HG03196 (cell line): ENCODE measurements at regions not wholly inside any gene's neighbourhood (a gene's known extent, or its start where the extent isn't known, plus 50 kb on each side); places are given as distances from the start of the nearest gene placed in this dataset.
"Not testable (repeated sequence)": the region's sequence is repeated elsewhere in the genome, so short reads cannot be mapped to it uniquely, and the experiment has no call there.

ENCODE experiments used
- ATAC-seq: cut with Tn5 transposase; IDR thresholded peaks from one replicate; pipeline ENCODE4 v1.9.1; 2021; ENCODE audit not compliant: unreplicated experiment

DNA sequence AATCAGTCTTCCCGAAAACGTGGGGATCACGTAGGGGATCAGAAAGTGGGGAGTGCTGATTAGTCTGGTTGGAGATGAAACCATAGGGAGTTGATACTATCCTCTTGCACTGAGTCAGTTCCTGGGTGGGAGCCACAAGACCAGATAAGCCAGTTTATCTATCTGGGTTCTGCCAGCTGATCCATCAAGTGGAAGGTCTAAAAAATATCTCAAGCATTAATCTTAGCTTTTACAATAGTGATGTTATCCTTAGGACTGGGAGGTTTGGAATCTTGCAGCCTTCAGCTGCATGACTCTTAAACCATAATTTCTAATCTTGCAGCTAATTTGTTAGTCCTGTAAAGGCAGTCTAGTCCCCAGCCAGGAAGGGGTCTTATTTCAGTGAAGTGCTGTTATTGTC, 2474.2 kb downstream of the PCDH9 start:
- no peak for ATAC-seq

DNA sequence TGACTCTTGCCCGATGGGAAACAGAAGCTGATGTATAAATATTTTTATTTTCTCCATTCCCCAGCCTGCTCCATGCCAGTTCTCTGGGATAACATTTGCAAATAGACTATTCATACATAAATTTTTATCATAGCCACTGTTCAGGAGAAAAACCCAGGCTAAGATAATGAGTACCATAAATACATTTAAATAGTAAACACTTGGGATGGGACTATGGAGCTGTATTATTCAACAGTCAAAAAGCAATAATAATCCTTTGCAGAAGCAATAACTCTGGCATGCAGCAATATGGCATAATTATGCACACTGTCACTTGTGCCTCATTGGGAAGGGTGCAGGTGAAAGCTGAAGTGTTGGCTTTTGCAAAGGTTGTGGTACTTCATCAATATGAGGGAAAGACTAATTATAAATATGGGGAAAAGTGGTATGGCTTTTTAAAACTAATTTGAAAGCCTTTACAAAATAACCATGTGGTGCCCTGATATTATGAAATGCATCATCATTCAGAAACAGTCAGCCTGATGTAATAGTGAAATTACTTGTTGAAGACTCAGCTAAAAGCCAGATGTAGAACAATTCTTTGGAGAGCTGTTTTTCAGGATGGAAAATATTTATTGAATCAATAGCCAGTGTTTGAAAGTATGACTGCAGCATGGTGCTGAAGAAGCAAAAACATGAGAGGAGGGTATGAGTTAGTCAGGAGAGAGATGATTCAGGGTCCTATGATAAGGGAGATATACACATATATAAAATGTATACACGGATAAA, 2476.7 kb downstream of the PCDH9 start:
- no peak for ATAC-seq

DNA sequence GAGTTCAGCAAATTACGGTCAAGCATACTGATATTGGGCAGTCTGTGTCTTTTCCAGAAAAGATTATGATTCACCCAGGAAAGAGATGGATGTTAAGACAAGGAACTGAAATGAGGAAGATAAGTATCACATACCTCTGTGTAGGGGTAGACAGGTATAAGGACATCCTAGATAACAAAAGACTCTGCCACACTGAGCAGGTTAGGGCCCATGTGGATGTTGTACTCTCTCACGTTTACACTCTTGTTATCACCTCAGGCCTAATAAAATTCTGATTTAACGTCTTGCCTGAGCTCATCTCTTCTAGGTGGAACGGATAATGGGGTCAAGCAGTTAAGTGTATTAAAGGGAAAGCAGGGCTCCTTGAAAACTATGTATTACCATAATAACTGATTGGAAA, 2480.8 kb downstream of the PCDH9 start:
- no peak for ATAC-seq

DNA sequence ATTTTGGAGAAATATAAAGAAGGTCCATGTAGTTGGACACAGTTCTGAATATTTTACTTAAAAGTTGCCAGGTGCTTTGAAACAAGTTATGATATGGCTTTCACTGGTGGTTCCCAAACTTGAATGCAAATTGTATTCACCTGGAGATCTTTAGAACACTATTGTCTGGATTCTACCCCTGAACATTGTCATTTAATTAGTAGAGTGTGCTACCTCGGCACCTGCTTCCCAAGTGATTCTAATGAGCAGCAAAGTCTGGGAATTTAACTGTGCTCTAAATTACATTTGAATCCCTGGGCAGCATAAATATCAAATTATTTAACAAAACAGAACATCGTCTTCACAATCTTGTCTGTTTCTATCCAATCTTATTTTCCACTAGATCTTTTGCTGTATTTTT, 2483.3 kb downstream of the PCDH9 start:
- ATAC-seq, result no peak

- no peak for ATAC-seq
Measured at GRCh38 chr13:64740493-64740892, 2489.6 kb downstream of the PCDH9 start.

DNA sequence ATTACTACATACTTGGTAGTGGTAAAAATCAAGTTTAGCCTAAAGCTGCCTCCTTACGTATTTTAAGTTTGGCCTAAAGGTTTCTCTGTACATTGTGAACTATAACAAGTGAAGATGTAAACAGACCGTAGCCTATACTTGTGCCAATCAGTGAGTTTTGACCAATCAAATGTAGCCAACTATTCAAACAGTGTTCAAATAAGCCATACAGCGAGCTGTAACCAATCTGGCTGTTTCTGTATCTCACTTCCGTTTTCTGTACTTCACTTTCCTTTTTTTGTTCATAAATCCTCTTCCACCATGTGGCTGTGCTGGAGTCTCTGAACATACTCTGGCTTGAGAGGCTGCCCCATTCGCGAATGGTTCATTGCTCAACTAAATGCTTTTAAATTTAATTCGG, 2504.6 kb downstream of the PCDH9 start:
- ATAC-seq, result no peak

DNA sequence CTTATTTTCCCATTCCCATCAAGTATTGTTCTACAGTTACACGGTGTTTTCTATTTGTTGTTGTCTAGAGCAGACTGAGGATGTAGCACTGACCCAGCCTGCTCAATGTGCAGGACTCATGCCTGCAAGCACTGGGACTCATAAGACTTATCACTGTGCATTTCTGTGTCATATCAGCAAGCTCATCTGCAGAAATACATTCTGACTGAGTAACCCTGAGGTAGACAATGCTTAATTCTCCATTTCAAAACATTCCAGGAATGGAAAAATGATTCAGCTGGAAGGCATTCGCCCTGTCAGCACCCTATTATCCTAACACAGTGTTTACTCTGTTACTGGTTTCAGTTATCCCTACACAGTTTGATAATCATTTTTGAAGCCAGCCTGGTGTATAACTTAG, 2506.4 kb downstream of the PCDH9 start:
- no peak for ATAC-seq

GRCh38 chr13:64718116-64718515, 2512.0 kb downstream of the PCDH9 start:
- no peak for ATAC-seq

DNA sequence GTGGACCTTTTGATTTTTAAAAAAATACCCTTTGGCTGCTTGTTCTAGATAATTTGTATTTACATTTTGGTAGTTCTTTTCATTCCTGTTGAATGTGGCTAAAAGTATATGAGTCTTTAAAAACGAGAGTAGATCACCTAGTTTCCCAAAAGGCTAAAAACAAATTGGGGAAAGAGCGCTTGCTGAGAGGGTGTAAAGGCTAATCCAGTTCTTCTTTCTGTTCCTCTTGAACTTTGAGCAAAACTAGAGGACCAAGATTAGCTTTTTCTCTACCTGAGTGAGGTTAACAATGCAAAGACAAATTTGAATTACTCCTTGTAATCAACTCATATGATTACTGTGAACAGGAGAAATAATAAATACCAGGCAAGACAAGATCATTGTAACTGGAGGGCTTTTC, 2513.2 kb downstream of the PCDH9 start:
- ATAC-seq, result no peak

DNA sequence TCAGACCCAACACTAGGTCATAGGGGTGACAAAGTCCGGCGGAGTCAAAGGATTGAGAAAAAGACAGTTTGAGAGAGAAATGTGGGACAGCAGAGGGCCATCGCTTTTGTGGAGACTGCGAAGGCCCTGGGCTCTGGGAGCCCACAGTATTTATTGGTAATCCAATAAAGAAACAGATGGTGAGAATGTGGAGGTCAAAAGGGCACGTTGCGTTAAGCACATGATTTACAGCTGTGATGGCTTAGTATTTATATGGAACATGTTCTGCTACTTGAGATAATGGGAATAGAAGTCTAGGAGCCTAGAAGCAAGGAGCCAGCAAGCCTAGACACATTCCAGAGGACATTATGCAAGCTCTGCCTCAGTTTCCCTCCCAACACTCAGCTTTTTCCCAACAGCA, 2521.1 kb downstream of the PCDH9 start:
- ATAC-seq, result no peak

DNA sequence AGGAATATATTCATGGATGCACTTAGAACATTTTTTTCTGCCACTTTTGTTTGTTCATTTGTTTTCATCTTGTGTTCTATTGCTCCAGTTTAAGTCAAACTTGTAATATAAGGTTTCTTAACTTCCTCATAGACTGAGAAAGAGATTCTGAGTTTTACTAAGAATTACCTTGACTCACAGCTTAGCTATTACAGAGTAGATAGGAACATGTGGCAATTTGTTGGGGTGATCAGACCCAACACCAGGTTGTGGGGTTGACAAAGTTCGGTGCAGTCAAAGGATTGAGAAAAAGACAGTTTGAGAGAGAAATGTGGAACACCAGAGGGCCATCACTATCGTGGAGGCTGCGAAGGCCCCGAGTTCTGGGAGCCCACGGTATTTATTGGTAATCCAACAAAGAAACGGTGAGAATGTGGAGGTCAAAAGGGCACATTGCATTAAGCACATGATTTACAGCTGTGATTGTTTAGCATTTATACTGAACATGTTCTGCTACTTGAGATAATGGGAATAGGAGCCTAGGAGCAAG, 2526.0 kb downstream of the PCDH9 start:
- no peak for ATAC-seq

DNA sequence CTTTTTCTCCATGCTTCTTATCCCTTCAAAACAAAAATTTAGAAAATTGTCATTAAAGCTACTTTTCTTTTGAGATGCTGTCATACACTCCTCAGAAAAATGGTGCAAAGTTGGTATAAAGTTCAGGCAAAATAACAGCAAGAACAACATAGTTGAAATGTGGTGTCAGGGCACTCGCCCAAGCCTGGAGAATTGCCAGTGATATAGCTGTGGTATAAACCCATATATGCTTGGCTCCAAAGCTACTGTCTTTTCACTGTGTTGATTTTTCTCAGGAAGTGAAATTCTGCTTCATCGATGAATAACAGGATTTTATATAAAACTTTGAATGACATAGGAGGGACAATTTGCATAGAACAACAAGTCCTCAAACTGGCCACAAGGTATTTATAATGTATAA, 2532.9 kb downstream of the PCDH9 start:
- ATAC-seq, result no peak

DNA sequence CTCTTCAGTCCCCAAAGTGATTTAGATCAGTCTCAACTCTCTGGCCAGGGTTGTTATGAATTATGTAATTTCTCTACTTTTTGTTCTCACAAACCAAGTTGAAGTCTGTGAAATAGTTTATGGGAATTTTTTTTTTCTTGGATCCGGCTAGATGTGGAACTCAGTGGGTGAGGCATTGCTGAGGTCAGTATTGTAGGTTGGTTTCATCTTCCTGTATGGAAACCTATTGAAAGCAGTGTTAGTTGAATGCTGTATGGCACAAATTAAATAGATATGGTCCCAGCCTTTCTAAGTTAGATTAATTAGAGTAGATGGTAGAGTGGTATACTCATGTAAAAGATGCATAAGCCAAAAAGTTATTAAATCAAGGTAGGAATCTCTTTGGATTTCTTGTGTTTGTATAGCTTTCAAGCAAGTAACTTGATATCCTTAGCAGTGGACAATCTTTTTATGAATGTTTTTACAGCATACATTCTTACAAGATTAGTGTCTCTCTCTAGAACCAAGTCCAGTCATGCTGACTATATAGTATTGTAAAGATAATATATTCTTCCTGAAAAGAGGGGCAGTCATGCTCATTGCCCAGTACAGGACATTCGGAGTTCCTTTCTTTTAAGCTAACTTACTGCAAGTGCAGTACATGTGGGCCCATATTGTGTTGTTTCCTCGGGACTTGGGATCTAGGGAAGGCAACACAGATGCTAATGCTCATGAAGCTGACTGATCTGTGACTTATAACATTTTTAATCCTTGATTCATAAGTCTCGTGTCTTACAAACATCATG, 2541.1 kb downstream of the PCDH9 start:
- no peak for ATAC-seq

GRCh38 chr13:64686536-64686935, 2543.6 kb downstream of the PCDH9 start:
- ATAC-seq, result not testable (repeated sequence)

DNA sequence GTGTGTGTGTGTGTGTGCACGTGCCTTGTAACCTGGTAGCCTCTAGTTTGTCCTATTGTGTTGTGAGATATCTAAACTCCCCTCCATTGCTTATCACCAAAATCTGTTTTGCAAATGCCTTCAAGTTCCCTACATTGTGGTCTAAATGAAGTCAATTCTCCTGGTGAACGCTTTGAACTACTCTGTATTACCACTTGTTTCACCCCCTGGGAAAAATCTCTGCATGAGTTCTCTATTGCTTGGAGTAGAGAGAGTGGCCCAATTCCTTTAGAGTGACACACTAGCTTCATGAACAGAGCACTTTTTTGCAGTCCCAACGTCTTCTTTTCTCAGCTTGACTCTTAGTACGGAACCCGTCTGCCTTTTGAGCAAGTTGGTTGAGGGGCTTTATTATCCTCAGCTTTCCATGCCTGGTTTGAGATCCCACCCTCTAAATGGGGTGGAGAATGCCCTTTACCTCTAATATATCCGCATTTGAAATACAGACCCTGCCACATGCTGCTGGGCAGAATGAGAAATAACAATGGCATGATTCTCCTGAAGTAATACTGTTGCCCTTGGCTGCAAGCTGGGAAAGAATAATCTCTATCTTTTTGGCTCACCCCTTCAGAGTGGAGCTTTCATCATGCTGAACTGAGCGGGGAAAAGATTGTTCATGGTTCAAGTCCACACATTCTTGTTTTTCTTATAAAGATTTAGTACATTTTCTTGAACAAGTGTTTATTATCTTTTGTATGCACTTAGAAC, 2545.3 kb downstream of the PCDH9 start:
- ATAC-seq, result no peak

DNA sequence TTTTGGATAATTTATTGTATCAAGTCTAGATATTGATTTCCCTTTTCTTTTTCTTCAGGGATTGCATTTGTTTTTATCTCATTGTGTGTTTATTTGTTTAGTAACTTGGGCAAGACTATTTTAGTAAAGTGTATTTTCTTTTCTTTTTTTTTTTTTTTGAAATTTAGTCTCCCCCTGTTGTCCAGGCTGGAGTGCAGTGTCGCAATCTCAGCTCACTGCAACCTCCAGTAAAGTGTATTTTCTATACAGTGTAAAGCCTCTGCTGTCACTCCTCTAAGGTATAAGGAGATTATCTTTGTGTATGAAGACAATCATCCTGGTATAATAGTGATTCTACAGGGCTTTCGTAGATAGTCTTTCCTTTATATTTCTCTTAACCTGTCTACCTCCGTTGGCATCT, 2546.0 kb downstream of the PCDH9 start:
- no peak for ATAC-seq

GRCh38 chr13:64680739-64681138, 2549.4 kb downstream of the PCDH9 start:
- no peak for ATAC-seq

- ATAC-seq, result no peak
Measured at GRCh38 chr13:64675255-64675892, 2554.8 kb downstream of the PCDH9 start.

DNA sequence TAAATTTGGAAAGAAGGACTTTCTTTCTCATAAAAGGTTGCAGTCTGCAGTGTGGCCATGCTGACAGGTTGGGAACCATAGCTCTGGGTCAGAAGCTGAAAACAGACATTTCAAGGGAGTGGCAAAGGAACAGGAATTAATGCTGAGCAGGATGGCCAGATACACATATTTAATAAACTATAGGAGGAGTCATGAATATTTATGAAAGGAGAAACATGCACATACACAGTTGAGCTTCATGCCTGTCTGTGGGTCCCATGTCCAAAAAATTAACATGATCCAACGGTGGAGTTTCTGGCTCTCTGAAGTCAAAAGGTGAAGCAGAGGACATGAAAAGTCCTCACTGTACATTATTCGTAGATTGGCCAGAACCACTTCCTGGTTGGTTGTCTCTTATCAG, 2556.0 kb downstream of the PCDH9 start:
- no peak for ATAC-seq

DNA sequence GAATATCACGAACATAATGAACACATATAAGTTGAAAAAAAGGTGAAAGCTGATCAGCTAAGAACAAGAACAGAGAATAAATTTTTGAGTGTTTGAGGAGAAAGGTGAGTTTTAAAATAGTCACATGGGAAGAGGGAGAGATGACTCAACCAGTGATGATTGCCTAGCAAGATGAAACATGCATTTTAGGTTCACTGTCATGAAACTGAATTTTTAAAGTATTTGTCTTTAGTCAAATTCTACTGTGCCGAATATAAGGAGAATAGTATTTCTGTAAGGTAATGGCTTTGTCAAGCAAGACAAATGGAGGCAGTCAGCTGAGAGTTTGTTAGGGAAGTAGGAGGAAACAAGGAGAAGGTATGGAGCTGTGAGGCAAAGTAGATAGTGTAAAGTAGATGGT, 2557.4 kb downstream of the PCDH9 start:
- no peak for ATAC-seq
